NCI-H69 (cell line): ENCODE measurements at regions not wholly inside any gene's neighbourhood (a gene's known extent, or its start where the extent isn't known, plus 50 kb on each side); places are given as distances from the start of the nearest gene placed in this dataset.

Experiments
- DNase-seq: peaks from one replicate; lab custom pipeline; 2025; lab: John Stamatoyannopoulos, UW

GRCh38 chr3:157581371-157581770 lies 78.2 kb upstream of the VEPH1 start:
- DNase-seq: no peak

DNA sequence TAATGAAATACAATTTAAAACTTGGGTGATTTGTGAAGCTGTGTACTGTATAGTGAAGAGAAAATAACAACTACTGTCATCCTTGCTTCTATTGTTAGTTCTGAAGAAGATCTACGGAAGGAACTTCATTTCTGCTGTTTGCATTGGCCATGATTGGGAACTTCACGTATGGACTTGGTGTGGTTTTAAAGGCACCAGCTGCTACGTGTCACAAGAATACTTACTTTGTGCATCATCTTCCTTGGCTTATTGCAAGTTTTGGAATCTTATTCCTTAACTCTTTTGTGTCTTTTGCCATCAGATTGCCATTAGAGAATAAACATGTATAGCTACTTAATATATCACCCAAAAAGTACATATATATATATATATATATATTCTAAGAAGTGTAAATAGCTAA lies 75.0 kb upstream of the VEPH1 start:
- no peak for DNase-seq

- DNase-seq: no peak
Observed at GRCh38 chr3:157574531-157574930, 71.3 kb upstream of the VEPH1 start.

- DNase-seq: peak; percentile 1
Observed at GRCh38 chr3:157573780-157574378, 70.7 kb upstream of the VEPH1 start.

DNA sequence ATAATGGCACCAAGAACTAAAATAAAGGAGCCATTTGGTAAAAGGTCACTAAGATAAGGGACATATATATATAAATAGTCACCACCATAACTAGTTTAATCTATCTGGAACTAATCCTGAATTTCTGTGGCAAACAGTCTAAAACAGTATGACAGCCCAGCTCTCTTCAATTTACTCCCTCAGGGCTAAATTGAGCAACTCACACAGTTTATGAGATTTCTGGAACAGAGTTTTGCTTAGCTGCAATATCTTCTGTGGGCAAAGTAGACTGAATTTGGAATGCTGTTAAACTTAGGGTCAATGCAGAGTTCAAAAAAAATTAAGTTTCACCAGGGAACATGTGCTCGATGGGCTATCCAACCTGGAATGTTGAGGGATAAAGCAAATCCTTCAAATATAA lies 70.1 kb upstream of the VEPH1 start:
- DNase-seq: no peak

- peak; percentile 58 for DNase-seq
Observed at GRCh38 chr3:157572559-157573270, 69.5 kb upstream of the VEPH1 start.

- no peak for DNase-seq
Observed at GRCh38 chr3:157566596-157566995, 63.4 kb upstream of the VEPH1 start.

- no peak for DNase-seq
Observed at GRCh38 chr3:157559401-157559800, 56.2 kb upstream of the VEPH1 start.
